ENCODE measurements at regions not wholly inside any gene's neighbourhood (a gene's known extent, or its start where the extent isn't known, plus 50 kb on each side); places are given as distances from the start of the nearest gene placed in this dataset.
A peak's percentile ranks its signal among the peaks of the same experiment; 100 is the strongest.

- no peaks in the 10 kb centered on the region for H3K36me3 Mint-ChIP-seq (ENCODE audit: low read depth)
- TF ChIP-seq, protein P1, sequence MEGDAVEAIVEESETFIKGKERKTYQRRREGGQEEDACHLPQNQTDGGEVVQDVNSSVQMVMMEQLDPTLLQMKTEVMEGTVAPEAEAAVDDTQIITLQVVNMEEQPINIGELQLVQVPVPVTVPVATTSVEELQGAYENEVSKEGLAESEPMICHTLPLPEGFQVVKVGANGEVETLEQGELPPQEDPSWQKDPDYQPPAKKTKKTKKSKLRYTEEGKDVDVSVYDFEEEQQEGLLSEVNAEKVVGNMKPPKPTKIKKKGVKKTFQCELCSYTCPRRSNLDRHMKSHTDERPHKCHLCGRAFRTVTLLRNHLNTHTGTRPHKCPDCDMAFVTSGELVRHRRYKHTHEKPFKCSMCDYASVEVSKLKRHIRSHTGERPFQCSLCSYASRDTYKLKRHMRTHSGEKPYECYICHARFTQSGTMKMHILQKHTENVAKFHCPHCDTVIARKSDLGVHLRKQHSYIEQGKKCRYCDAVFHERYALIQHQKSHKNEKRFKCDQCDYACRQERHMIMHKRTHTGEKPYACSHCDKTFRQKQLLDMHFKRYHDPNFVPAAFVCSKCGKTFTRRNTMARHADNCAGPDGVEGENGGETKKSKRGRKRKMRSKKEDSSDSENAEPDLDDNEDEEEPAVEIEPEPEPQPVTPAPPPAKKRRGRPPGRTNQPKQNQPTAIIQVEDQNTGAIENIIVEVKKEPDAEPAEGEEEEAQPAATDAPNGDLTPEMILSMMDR (IDR thresholded peaks at IDR 0.05), result no peak
- no peak overlapping the region for H3K27ac Mint-ChIP-seq (ENCODE audit: unreplicated experiment)
- H3K9me3 Mint-ChIP-seq (ENCODE audit: low read depth), result no peaks in the 10 kb centered on the region
- H3K27me3 Mint-ChIP-seq (ENCODE audit: low read depth), result no peaks in the 10 kb centered on the region
- H3K4me3 Mint-ChIP-seq (ENCODE audit: unreplicated experiment), result no peak overlapping the region
- H3K4me1 Mint-ChIP-seq (ENCODE audit: low read depth), result peaks cover 28% of the 10 kb centered on the region
- no peak for DNase-seq (ENCODE audit: low spot score)
These were observed 187.3 kb upstream of the MCHR2 start for GRCh38 chr6:100181309-100181708.

GRCh38 chr6:100179576-100179975, 185.6 kb upstream of the MCHR2 start:
- peaks cover 40% of the 10 kb centered on the region for H3K4me1 Mint-ChIP-seq (ENCODE audit: low read depth)
- no peaks in the 10 kb centered on the region for H3K27me3 Mint-ChIP-seq (ENCODE audit: low read depth)
- no peak overlapping the region for H3K4me3 Mint-ChIP-seq (ENCODE audit: unreplicated experiment)
- no peak for DNase-seq (ENCODE audit: low spot score)
- no peak overlapping the region for H3K27ac Mint-ChIP-seq (ENCODE audit: unreplicated experiment)
- no peaks in the 10 kb centered on the region for H3K9me3 Mint-ChIP-seq (ENCODE audit: low read depth)
- H3K36me3 Mint-ChIP-seq (ENCODE audit: low read depth), result no peaks in the 10 kb centered on the region
- TF ChIP-seq, protein P1 (IDR thresholded peaks at IDR 0.05), result no peak

- Mint-ChIP-seq H3K27me3 (ENCODE audit: low read depth) (no peaks in the 10 kb centered on the region), H3K27ac (ENCODE audit: unreplicated experiment) (peak overlapping the region; percentile 11), H3K9me3 (ENCODE audit: low read depth) (no peaks in the 10 kb centered on the region), H3K4me3 (ENCODE audit: unreplicated experiment) (no peak overlapping the region), H3K4me1 (ENCODE audit: low read depth) (peaks cover 42% of the 10 kb centered on the region), H3K36me3 (ENCODE audit: low read depth) (no peaks in the 10 kb centered on the region)
- TF ChIP-seq, protein P1 (IDR thresholded peaks at IDR 0.05), result no peak
- no peak for DNase-seq (ENCODE audit: low spot score)
These were observed 183.9 kb upstream of the MCHR2 start for GRCh38 chr6:100177956-100178355.

GRCh38 chr6:100176951-100177710, 183.1 kb upstream of the MCHR2 start:
- Mint-ChIP-seq H3K4me3 (ENCODE audit: unreplicated experiment) (no peak overlapping the region), H3K9me3 (ENCODE audit: low read depth) (no peaks in the 10 kb centered on the region), H3K27ac (ENCODE audit: unreplicated experiment) (peak overlapping the region; percentile 92), H3K4me1 (ENCODE audit: low read depth) (peaks cover 48% of the 10 kb centered on the region), H3K36me3 (ENCODE audit: low read depth) (no peaks in the 10 kb centered on the region), H3K27me3 (ENCODE audit: low read depth) (no peaks in the 10 kb centered on the region)
- no peak for DNase-seq (ENCODE audit: low spot score)
- TF ChIP-seq, protein P1 (IDR thresholded peaks at IDR 0.05), result peak; percentile 48

DNA sequence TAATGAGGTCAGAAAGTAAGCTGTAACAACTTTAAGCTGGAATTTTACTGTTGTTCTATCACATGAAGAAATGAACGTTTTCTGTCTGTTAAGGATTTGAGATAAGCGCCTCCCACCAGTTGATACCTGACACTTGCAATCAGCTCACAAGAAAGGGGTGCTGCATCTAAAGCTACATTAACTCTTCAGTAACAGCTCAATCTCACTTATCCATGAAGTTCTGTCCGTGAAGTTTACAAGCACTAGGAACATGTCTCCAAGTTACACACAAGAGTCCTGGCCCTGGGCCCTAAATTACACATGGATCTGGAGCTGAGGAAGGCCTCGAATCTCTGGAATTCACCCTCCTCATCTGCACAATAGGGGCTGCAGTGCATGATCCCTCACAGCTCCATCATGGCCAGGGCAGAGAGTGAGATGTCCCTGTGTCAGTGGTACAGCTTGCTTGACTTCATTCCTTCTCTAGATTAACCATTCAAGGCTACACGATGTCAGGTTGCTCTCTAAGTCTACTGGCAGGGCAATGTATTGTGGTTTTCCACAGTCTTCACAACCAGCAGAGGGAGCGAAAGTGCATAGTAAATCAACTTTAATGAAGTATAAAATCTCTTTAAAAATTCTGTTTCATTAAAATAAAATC, 182.4 kb upstream of the MCHR2 start:
- H3K4me3 Mint-ChIP-seq (ENCODE audit: unreplicated experiment), result peak overlapping the region; percentile 38
- peaks cover 55% of the 10 kb centered on the region for H3K4me1 Mint-ChIP-seq (ENCODE audit: low read depth)
- TF ChIP-seq, protein P1 (IDR thresholded peaks at IDR 0.05), result peak; percentile 84
- no peaks in the 10 kb centered on the region for H3K9me3 Mint-ChIP-seq (ENCODE audit: low read depth)
- DNase-seq (ENCODE audit: low spot score), result no peak
- peak overlapping the region; percentile 92 for H3K27ac Mint-ChIP-seq (ENCODE audit: unreplicated experiment)
- H3K36me3 Mint-ChIP-seq (ENCODE audit: low read depth), result no peaks in the 10 kb centered on the region
- H3K27me3 Mint-ChIP-seq (ENCODE audit: low read depth), result no peaks in the 10 kb centered on the region
